ENCODE measurements at regions not wholly inside any gene's neighbourhood (a gene's known extent, or its start where the extent isn't known, plus 50 kb on each side); places are given as distances from the start of the nearest gene placed in this dataset.

GRCh38 chr18:77984833-77985232, 735.2 kb downstream of the GALR1 start:
- H3K27ac ChIP-seq = no peak overlapping the region
- no peaks in the 10 kb centered on the region for H3K9me3 ChIP-seq
- no peak overlapping the region for H3K4me3 ChIP-seq
- no peaks in the 10 kb centered on the region for H3K4me1 ChIP-seq
- H3K27me3 ChIP-seq = no peaks in the 10 kb centered on the region
- no peak for DNase-seq
- no peaks in the 10 kb centered on the region for H3K36me3 ChIP-seq
- TF ChIP-seq CTCF (IDR thresholded peaks at IDR 0.05) = no peak
- intact Hi-C loops (cut with DNase I; ENCODE audit: low total_unique reads) = no loop called here

GRCh38 chr18:77985526-77986281, 736.1 kb downstream of the GALR1 start:
- no peaks in the 10 kb centered on the region for H3K36me3 ChIP-seq
- intact Hi-C loops (cut with DNase I; ENCODE audit: low total_unique reads) = no loop called here
- no peaks in the 10 kb centered on the region for H3K27me3 ChIP-seq
- no peak overlapping the region for H3K27ac ChIP-seq
- no peaks in the 10 kb centered on the region for H3K4me1 ChIP-seq
- no peak for TF ChIP-seq CTCF (IDR thresholded peaks at IDR 0.05)
- no peak for DNase-seq
- H3K4me3 ChIP-seq = no peak overlapping the region
- no peaks in the 10 kb centered on the region for H3K9me3 ChIP-seq

GRCh38 chr18:77990131-77990530, 740.5 kb downstream of the GALR1 start:
- H3K27ac ChIP-seq = no peak overlapping the region
- H3K4me1 ChIP-seq = no peaks in the 10 kb centered on the region
- TF ChIP-seq CTCF (IDR thresholded peaks at IDR 0.05) = no peak
- intact Hi-C loops (cut with DNase I; ENCODE audit: low total_unique reads) = no loop called here
- H3K9me3 ChIP-seq = no peaks in the 10 kb centered on the region
- no peaks in the 10 kb centered on the region for H3K36me3 ChIP-seq
- no peak overlapping the region for H3K4me3 ChIP-seq
- DNase-seq = no peak
- H3K27me3 ChIP-seq = no peaks in the 10 kb centered on the region

- H3K4me1 ChIP-seq = no peaks in the 10 kb centered on the region
- H3K27me3 ChIP-seq = no peaks in the 10 kb centered on the region
- no peaks in the 10 kb centered on the region for H3K9me3 ChIP-seq
- DNase-seq = no peak
- H3K4me3 ChIP-seq = no peak overlapping the region
- no peak overlapping the region for H3K27ac ChIP-seq
- TF ChIP-seq CTCF (IDR thresholded peaks at IDR 0.05) = no peak
- intact Hi-C loops (cut with DNase I; ENCODE audit: low total_unique reads) = no loop called here
- no peaks in the 10 kb centered on the region for H3K36me3 ChIP-seq
These were observed 741.3 kb downstream of the GALR1 start for GRCh38 chr18:77990901-77991300.

GRCh38 chr18:77992057-77992456, 742.4 kb downstream of the GALR1 start:
- Histone ChIP-seq H3K4me3 (no peak overlapping the region), H3K27ac (no peak overlapping the region), H3K4me1 (no peaks in the 10 kb centered on the region), H3K36me3 (no peaks in the 10 kb centered on the region), H3K27me3 (no peaks in the 10 kb centered on the region), H3K9me3 (no peaks in the 10 kb centered on the region)
- DNase-seq = no peak
- intact Hi-C loops (cut with DNase I; ENCODE audit: low total_unique reads) = no loop called here
- no peak for TF ChIP-seq CTCF (IDR thresholded peaks at IDR 0.05)
